Fibroblast of villous mesenchyme (primary cell): ENCODE measurements at regions not wholly inside any gene's neighbourhood (a gene's known extent, or its start where the extent isn't known, plus 50 kb on each side); places are given as distances from the start of the nearest gene placed in this dataset.

Experiments
- DNase-seq: peaks from one replicate; pipeline ENCODE4 v3.0.0-alpha.2; 2010; ENCODE audit warnings: low read depth
- H3K4me3 ChIP-seq: 2 replicates; pipeline ENCODE4 v1.5.1; 2011; ENCODE audit warnings: low read depth, mild to moderate bottlenecking, low read length
- TF ChIP-seq, protein P1 (sequence below): IDR thresholded peaks from 2 replicates; pipeline ENCODE4 v1.5.1; 2012; ENCODE audit warnings: low read depth, mild to moderate bottlenecking, low read length; ENCODE audit not compliant: insufficient read depth

DNA sequence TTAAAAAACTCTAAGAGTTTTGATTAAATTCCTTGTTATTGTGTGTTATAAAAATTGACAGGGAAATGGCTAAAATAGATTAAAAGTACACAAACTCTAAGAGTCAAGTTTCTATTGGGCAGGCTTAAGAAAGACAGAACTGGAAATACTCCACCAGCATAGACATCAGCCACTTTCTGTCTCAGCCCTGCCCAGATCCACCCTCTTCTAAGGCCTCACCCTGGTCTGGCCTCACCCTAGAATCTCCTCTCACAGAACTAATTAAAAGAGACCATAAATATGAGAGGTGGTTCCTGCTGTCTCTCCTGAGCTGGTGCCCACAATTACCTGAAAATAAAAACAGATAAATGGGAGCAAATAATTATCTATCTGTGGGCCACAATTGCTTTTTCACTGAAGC is 1951.0 kb downstream of the TP53TG3F start:
- TF ChIP-seq, protein P1, sequence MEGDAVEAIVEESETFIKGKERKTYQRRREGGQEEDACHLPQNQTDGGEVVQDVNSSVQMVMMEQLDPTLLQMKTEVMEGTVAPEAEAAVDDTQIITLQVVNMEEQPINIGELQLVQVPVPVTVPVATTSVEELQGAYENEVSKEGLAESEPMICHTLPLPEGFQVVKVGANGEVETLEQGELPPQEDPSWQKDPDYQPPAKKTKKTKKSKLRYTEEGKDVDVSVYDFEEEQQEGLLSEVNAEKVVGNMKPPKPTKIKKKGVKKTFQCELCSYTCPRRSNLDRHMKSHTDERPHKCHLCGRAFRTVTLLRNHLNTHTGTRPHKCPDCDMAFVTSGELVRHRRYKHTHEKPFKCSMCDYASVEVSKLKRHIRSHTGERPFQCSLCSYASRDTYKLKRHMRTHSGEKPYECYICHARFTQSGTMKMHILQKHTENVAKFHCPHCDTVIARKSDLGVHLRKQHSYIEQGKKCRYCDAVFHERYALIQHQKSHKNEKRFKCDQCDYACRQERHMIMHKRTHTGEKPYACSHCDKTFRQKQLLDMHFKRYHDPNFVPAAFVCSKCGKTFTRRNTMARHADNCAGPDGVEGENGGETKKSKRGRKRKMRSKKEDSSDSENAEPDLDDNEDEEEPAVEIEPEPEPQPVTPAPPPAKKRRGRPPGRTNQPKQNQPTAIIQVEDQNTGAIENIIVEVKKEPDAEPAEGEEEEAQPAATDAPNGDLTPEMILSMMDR, result no peak
- no peak for DNase-seq
- no peak overlapping the region for H3K4me3 ChIP-seq

DNA sequence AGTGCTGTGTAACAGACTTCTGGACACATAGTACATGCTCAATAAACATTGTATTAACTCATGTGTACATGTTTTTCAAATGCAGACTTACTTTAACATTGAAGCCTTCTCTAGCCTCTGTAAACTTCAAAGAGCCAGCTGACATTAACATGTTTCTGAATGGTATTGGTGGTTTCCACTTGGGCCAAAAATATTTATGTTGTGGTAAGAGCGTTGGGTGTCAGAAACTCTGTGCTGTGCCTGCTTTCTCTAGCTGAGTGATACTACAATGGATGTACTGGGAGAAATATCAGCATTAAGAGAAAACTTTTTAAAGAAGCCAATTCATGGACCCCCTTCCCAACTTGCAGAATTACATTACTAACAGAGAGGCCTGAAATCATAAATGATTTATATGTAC is 1951.7 kb downstream of the TP53TG3F start:
- H3K4me3 ChIP-seq, result no peak overlapping the region
- TF ChIP-seq, protein P1, result no peak
- no peak for DNase-seq

DNA sequence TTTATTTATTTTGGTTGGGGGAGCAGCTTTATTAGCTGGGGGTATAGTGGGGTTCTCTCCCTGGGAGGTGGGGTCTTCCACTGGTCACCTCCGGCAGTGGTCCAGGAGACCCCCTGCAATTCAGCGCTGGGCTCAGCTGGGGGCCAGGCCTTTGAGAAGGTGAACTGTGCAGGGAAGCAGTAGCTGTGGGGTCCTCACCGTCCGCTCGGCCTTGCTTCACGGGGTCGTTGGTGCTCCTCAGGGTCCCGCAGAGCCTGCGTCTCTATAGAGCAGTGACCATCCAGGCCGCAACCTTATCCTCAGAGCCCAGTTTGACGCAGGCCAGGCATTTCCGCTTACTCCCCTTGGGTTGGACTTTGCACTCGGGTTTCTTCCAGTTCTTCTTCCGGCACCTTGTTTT is 1954.7 kb downstream of the TP53TG3F start:
- no peak overlapping the region for H3K4me3 ChIP-seq
- TF ChIP-seq, protein P1, result no peak
- no peak for DNase-seq

DNA sequence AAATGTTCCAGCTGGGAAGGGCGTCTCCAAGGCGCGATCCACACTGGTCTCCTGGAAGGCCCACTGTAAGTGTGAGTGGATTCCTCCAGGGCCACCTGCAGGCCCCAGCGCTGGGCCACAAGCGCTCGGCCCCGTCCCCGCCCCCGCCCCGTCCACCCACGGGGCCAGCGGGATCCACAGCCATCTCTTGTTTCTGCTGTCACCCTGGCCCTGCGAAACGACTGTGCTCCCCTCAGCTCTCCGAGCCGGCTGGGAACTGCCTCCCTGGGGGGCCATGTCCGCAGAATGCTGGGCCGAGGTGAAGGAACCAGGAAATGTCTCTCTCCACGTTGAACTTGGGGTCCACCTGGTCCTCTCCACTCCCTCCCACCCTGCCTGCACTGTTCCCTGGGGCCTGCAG is 1955.2 kb downstream of the TP53TG3F start:
- TF ChIP-seq, protein P1, result no peak
- H3K4me3 ChIP-seq, result no peak overlapping the region
- no peak for DNase-seq

DNA sequence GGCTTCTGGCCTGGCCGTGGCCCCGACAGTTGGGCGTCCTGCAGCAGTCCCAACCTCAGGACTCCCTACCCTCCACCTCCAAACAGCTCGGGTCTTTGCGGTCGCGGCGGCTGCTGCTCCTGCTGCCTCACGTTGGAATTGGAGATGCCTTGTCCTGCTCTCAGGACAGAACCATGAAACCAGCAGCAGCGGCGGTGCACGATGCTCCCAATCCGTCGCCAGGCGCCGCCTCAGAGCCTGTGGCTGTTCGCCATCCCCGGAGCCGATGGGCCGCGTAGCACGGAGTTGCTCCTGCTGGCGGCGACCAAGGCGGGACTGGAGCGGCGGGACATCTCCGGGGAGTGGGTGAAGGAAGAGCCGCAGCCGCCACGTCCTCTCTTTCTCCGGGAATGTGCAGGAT is 1965.9 kb downstream of the TP53TG3F start:
- no peak overlapping the region for H3K4me3 ChIP-seq
- TF ChIP-seq, protein P1, result no peak
- DNase-seq, result no peak

DNA sequence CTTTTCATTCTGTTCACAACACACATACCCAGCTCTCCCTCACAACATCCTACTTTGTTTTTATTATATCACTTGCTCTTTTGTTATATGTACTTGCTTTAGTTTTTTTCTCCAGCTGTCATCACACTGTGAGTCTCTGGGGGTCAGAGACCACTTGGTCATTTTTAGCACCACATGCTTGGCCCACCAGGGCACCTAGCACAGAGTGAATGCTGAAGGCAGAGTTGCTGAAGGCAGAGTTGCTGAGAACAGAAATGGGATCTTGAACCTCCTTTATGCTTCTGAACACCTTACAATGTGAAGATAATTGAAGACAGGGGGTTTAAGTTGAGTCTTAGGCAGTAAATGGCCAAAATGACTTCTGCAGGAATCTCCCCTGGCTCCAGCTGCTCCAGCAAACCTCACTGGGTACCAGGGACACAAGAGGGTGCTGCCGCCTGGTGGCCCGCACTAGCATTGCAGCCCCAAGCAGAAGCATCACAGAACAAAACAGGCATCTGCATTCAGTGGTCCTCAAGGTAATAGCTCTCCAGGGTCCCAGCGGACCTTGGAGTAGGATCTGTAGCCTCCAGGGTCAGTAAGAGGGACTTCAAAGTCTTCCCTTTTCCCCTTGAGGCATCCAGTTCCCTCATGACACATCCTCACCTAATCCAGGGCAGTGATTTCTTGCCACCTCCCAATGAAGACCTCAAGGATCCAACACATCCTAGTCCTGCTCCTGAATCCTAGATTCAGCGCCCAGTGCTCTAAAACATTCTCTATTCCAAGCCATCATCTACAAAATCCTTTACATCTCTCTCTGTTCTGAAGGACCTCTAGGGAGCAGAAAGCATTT is 1972.6 kb downstream of the TP53TG3F start:
- no peak overlapping the region for H3K4me3 ChIP-seq
- DNase-seq, result no peak
- TF ChIP-seq, protein P1, result no peak

DNA sequence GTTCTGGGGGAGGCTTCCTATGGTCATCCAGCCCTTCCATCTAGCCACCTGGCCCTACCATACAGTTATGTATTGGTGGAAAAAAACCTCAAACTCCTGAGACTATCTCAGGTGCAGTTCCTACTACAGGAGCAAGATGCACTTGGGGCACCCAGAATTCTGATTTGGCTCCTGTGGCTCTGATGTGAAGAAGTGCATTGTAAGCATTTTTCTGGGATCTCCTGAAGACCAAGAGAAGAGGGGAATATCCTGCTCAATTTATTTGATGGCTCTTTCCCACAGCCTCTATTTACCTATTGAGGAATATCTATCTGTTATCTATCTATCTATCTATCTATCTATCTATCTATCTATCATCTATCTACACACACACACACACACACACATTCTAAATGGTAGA is 1981.5 kb downstream of the TP53TG3F start:
- DNase-seq, result no peak
- H3K4me3 ChIP-seq, result no peak overlapping the region
- TF ChIP-seq, protein P1, result no peak
